HG03558 (cell line): ENCODE measurements at regions not wholly inside any gene's neighbourhood (a gene's known extent, or its start where the extent isn't known, plus 50 kb on each side); places are given as distances from the start of the nearest gene placed in this dataset.
"Not testable (repeated sequence)": the region's sequence is repeated elsewhere in the genome, so short reads cannot be mapped to it uniquely, and the experiment has no call there.

ENCODE experiments used
- ATAC-seq: cut with Tn5 transposase; IDR thresholded peaks from one replicate; pipeline ENCODE4 v1.9.1; 2021; ENCODE audit warnings: moderate number of reproducible peaks; ENCODE audit not compliant: unreplicated experiment; ENCODE audit errors: extremely low read depth

GRCh38 chr12:89231686-89232085, 120.6 kb downstream of the DUSP6 start:
- no peak for ATAC-seq

GRCh38 chr12:89230376-89231315, 121.7 kb downstream of the DUSP6 start:
- no peak for ATAC-seq

GRCh38 chr12:89228491-89228890, 123.8 kb downstream of the DUSP6 start:
- ATAC-seq = no peak

- ATAC-seq = no peak
Measured at GRCh38 chr12:89227774-89228173, 124.5 kb downstream of the DUSP6 start.

GRCh38 chr12:89225808-89226411, 126.4 kb downstream of the DUSP6 start:
- ATAC-seq = no peak

GRCh38 chr12:89225401-89225800, 126.9 kb downstream of the DUSP6 start:
- no peak for ATAC-seq

- not testable (repeated sequence) for ATAC-seq
Measured at GRCh38 chr12:89222580-89222979, 129.7 kb downstream of the DUSP6 start.

- no peak for ATAC-seq
Measured at GRCh38 chr12:89217472-89217871, 134.8 kb downstream of the DUSP6 start.

GRCh38 chr12:89216211-89216952, 135.9 kb downstream of the DUSP6 start:
- ATAC-seq = no peak

GRCh38 chr12:89215196-89215595, 137.1 kb downstream of the DUSP6 start:
- no peak for ATAC-seq

- ATAC-seq = no peak
Measured at GRCh38 chr12:89213747-89214146, 138.6 kb downstream of the DUSP6 start.

- no peak for ATAC-seq
Measured at GRCh38 chr12:89213139-89213538, 139.2 kb downstream of the DUSP6 start.

- ATAC-seq = no peak
Measured at GRCh38 chr12:89212339-89212771, 139.9 kb downstream of the DUSP6 start.

GRCh38 chr12:89211456-89211855, 140.8 kb downstream of the DUSP6 start:
- no peak for ATAC-seq

GRCh38 chr12:89210277-89210676, 142.0 kb downstream of the DUSP6 start:
- ATAC-seq = no peak

GRCh38 chr12:89208661-89209096, 143.6 kb downstream of the DUSP6 start:
- ATAC-seq = no peak

- no peak for ATAC-seq
Measured at GRCh38 chr12:89206390-89206789, 145.9 kb downstream of the DUSP6 start.

- no peak for ATAC-seq
Measured at GRCh38 chr12:89205517-89205916, 146.8 kb downstream of the DUSP6 start.

GRCh38 chr12:89203144-89203543, 149.2 kb downstream of the DUSP6 start:
- ATAC-seq = no peak

GRCh38 chr12:89200217-89200616, 152.1 kb downstream of the DUSP6 start:
- ATAC-seq = no peak

GRCh38 chr12:89195470-89195869, 156.8 kb downstream of the DUSP6 start:
- ATAC-seq = no peak
